Esophagus muscularis mucosa (tissue), 4 donors: ENCODE measurements at regions not wholly inside any gene's neighbourhood (a gene's known extent, or its start where the extent isn't known, plus 50 kb on each side); places are given as distances from the start of the nearest gene placed in this dataset.

Experiments
- DNase-seq: peaks from one replicate; pipeline ENCODE4 v3.0.0-alpha.2; 2017; ENCODE audit errors: extremely low spot score
- H3K27ac ChIP-seq, 4 donors: fragments of 200-600 bp; sonication (generic); replicated peaks in 1 of 4; 1 replicate in 3 of 4; 2 replicates in 1 of 4; pipeline ENCODE4 v1.5.1; 2016 to 2019; ENCODE audit warnings: mild to moderate bottlenecking in 1 of 4
- H3K27me3 ChIP-seq, 4 donors: fragments of 200-600 bp; sonication (generic); one replicate each; pipeline versions ENCODE4 v1.5.1 to v1.6.0; 2016 to 2019
- H3K36me3 ChIP-seq, 4 donors: fragments of 200-600 bp; sonication (generic); one replicate each; pipeline ENCODE4 v1.5.1; 2016 to 2019
- H3K4me1 ChIP-seq, 4 donors: fragments of 200-600 bp; sonication (generic); one replicate each; pipeline ENCODE4 v1.5.1; 2016 to 2019
- H3K4me3 ChIP-seq, 4 donors: fragments of 200-600 bp; sonication (generic); 1 replicate in 2 of 4; 2 replicates in 2 of 4; pipeline ENCODE4 v1.5.1; 2016 to 2019; ENCODE audit warnings: mild to moderate bottlenecking in 4 of 4, moderate library complexity in 1 of 4
- H3K9me3 ChIP-seq, 4 donors: fragments of 200-600 bp; sonication (generic); 1 replicate in 3 of 4; 2 replicates in 1 of 4; pipeline ENCODE4 v1.5.1; 2016 to 2019
- EP300 ChIP-seq: sonication (generic); formaldehyde crosslinking; IDR thresholded peaks from one replicate; pipeline ENCODE4 v1.6.1; 2017; ENCODE audit warnings: antibody characterized with exemption
- POLR2A ChIP-seq: fragments of 450-650 bp; IDR thresholded peaks from one replicate; pipeline ENCODE4 v1.6.1; 2017; ENCODE audit warnings: antibody characterized with exemption, moderate library complexity, mild to moderate bottlenecking, low read depth
- POLR2AphosphoS5 ChIP-seq, 2 donors: sonication (generic); formaldehyde crosslinking; IDR thresholded peaks; one replicate each; pipeline ENCODE4 v1.6.1; 2017; ENCODE audit warnings: antibody characterized with exemption in 2 of 2
- WGBS: methylation state at CpG from one replicate; pipeline ENCODE4 v1.1.5; 2018; 5-methylcytosine and 5-hydroxymethylcytosine counted together
- intact Hi-C: fragments of 100-400 bp; cut with DNase I; formaldehyde crosslinking; loops from one replicate; pipeline ENCODE4 v1.15.1; 2023
- TF ChIP-seq, protein P1 (sequence below), 3 experiments: fragments of 200-600 bp in 2 of 3; fragments of 450-650 bp in 1 of 3; sonication (generic) in 2 of 3; IDR thresholded peaks; one replicate each; pipeline ENCODE4 v1.5.1; 2017 to 2019; ENCODE audit warnings: antibody characterized with exemption in 3 of 3, mild to moderate bottlenecking in 2 of 3, moderate library complexity in 1 of 3

DNA sequence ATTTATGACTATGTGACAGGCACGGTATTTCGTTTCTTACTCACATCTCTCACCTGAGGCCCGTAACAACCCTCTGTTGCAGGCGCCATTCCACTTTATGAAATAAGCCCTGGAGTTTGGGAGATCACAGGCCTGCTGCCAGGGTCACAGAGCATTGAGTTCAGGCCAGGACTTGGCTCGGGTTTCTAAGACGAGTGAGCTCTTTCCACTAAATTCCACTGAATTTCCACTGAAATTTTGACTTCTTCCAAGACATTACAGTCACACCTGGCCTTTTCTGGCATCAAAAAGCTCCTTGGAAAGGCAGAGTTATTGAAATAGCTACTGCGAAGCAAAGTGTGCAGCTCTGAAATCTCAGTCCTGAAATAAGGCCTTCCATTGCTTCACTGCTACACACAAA lies 282.8 kb upstream of the MGMT start:
- Histone ChIP-seq H3K27me3 (peaks cover 0 to 6% (median 0%) of the 10 kb centered on the region in 4 donors), H3K36me3 (no peaks in the 10 kb centered on the region), H3K4me3 (no peak overlapping the region), H3K4me1 (no peaks in the 10 kb centered on the region), H3K27ac (no peak overlapping the region), H3K9me3 (peaks cover 0 to 16% (median 7%) of the 10 kb centered on the region in 4 donors)
- WGBS: 82% methylated on average over 7 of the region's 7 CpGs
- no peak for TF ChIP-seq POLR2A
- TF ChIP-seq EP300: no peak
- TF ChIP-seq, protein P1, sequence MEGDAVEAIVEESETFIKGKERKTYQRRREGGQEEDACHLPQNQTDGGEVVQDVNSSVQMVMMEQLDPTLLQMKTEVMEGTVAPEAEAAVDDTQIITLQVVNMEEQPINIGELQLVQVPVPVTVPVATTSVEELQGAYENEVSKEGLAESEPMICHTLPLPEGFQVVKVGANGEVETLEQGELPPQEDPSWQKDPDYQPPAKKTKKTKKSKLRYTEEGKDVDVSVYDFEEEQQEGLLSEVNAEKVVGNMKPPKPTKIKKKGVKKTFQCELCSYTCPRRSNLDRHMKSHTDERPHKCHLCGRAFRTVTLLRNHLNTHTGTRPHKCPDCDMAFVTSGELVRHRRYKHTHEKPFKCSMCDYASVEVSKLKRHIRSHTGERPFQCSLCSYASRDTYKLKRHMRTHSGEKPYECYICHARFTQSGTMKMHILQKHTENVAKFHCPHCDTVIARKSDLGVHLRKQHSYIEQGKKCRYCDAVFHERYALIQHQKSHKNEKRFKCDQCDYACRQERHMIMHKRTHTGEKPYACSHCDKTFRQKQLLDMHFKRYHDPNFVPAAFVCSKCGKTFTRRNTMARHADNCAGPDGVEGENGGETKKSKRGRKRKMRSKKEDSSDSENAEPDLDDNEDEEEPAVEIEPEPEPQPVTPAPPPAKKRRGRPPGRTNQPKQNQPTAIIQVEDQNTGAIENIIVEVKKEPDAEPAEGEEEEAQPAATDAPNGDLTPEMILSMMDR (IDR thresholded peaks at IDR 0.05): no peak
- no peak for TF ChIP-seq POLR2AphosphoS5 (IDR thresholded peaks at IDR 0.05)
- intact Hi-C loops: no loop called here
- no peak for DNase-seq

DNA sequence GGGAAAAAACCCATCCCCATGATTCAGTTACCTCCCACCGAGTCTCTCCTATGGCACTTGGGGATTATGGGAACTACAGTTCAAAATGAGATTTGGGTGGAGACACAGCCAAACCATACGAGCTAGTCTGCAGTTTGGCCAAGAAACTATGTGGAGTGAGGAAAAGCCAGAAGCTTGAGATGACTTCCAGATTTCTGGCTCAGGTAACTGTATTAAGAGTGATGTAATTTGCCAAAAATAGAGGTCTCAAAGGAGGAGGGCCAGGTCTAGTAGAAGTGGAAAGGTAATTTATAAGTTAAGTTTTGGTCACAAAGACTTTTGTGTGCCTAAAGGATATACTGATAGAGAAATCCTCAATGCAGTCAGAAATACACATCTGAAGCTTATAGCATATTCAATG lies 279.7 kb upstream of the MGMT start:
- Histone ChIP-seq H3K27me3 (peaks cover 0 to 13% (median 0%) of the 10 kb centered on the region in 4 donors), H3K4me1 (peaks cover 0 to 9% (median under 1%) of the 10 kb centered on the region in 4 donors), H3K4me3 (no peak overlapping the region), H3K9me3 (peaks cover 0 to 16% (median 7%) of the 10 kb centered on the region in 4 donors), H3K27ac (no peak overlapping the region), H3K36me3 (no peaks in the 10 kb centered on the region)
- no peak for DNase-seq
- WGBS: 76% methylated on average over 2 of the region's 2 CpGs
- no peak for TF ChIP-seq EP300
- no peak for TF ChIP-seq POLR2A
- TF ChIP-seq POLR2AphosphoS5 (IDR thresholded peaks at IDR 0.05): no peak
- TF ChIP-seq, protein P1 (IDR thresholded peaks at IDR 0.05): no peak
- intact Hi-C loops: no loop called here

DNA sequence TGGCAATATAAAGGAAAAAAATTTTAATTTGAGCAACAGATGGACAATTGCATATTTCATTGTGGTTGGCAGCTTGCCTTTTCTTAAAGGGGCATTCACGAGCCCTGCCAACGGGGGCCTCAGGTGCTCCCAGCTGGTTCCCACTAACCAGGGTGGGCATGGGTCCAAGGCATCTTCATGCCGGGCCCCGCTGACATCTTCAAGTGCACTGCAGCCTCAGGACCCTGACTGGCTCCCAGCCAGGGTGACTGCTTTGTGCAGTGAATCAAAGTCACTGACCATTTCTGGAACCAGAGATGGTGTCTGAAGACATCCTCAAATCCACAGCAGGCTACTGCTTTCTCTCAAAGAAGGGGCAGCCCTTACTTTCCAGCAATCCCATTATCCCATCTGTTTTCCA lies 275.2 kb upstream of the MGMT start:
- Histone ChIP-seq H3K4me1 (peaks cover 0 to 10% (median 3%) of the 10 kb centered on the region in 4 donors), H3K36me3 (no peaks in the 10 kb centered on the region), H3K9me3 (peaks cover 0 to 15% (median 7%) of the 10 kb centered on the region in 4 donors), H3K27me3 (peaks cover 0 to 23% (median 2%) of the 10 kb centered on the region in 4 donors), H3K27ac (peak overlapping the region in 1 of 4 donors; percentile 20), H3K4me3 (no peak overlapping the region)
- WGBS: 16% methylated on average over 4 of the region's 4 CpGs
- peak; percentile 90 for DNase-seq
- TF ChIP-seq POLR2AphosphoS5 (IDR thresholded peaks at IDR 0.05) (no peak), EP300 (no peak), POLR2A (no peak)
- TF ChIP-seq, protein P1 (IDR thresholded peaks at IDR 0.05): no peak
- intact Hi-C loops: no loop called here

DNA sequence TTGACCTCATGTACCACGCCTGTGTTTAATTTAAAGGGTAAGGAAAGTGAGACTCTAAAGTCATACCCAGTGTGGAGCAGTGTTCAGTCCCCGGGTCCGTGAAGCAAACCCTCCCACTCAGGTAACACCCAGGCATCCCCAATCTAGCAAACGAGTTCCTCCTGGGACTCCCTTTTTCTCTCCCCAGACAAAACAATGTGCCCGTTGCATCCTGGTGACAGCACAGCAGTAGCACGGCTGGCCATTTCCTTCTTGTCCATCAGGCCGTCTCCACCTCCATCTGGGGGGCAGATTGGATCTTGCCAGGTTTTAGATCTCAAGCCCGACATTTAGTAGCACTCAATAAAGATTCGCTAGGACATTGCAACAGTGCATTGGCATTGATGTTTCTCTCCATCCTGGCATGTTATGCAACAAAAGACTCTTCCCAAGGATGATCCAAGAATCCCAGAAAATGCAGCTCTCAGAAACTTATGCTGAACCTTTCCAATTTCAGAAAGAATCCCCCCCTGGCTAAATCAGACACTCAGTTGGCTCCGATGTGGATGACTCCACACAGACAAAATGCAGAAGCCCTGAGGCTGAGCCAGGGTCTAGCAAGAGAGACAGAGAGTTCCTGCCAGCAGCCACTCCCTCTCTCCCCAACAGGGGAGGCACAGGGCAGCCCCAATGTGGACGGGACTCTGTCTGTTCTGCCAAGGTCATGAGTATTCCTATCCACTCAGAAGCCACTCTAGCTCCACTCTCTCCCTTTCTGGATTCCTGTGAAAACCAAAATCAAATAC lies 274.5 kb upstream of the MGMT start:
- Histone ChIP-seq H3K9me3 (peaks cover 0 to 15% (median 3%) of the 10 kb centered on the region in 4 donors), H3K4me1 (peaks cover 0 to 10% (median 3%) of the 10 kb centered on the region in 4 donors), H3K4me3 (no peak overlapping the region), H3K27ac (peak overlapping the region in 1 of 4 donors; percentile 36), H3K36me3 (no peaks in the 10 kb centered on the region), H3K27me3 (peaks cover 0 to 23% (median 2%) of the 10 kb centered on the region in 4 donors)
- intact Hi-C loops: no loop called here
- no peak for TF ChIP-seq EP300
- TF ChIP-seq, protein P1 (IDR thresholded peaks at IDR 0.05): no peak
- TF ChIP-seq POLR2AphosphoS5 (IDR thresholded peaks at IDR 0.05): no peak
- TF ChIP-seq POLR2A: no peak
- WGBS: 48% methylated on average over 11 of the region's 11 CpGs
- DNase-seq: peak; percentile 92
